ENCODE measurements at regions not wholly inside any gene's neighbourhood (a gene's known extent, or its start where the extent isn't known, plus 50 kb on each side); places are given as distances from the start of the nearest gene placed in this dataset.
"Not testable (repeated sequence)": the region's sequence is repeated elsewhere in the genome, so short reads cannot be mapped to it uniquely, and the experiment has no call there.

- H3K27me3 ChIP-seq (replicated peaks; ENCODE audit: insufficient read depth, low read length) = no peaks in the 10 kb centered on the region
- H3K4me1 ChIP-seq (ENCODE audit: low read length) = peaks cover 26% of the 10 kb centered on the region
- TF ChIP-seq EZH2phosphoT487 (IDR thresholded peaks at IDR 0.05; ENCODE audit: low read length) (no peak), CTCF (IDR thresholded peaks at IDR 0.05; ENCODE audit: low read length) (no peak), EZH2 (optimal IDR thresholded peaks at IDR 0.05; ENCODE audit: low read depth, low read length) (no peak)
- H3F3A ChIP-seq (ENCODE audit: insufficient read depth, low read length) = peaks cover 19% of the 10 kb centered on the region
- DNase-seq = peak; percentile 59
- H3K4me3 ChIP-seq (ENCODE audit: low read length) = peak overlapping the region; percentile 47
- no peaks in the 10 kb centered on the region for H3K9me3 ChIP-seq (replicated peaks; ENCODE audit: insufficient read depth, low read length)
- no peaks in the 10 kb centered on the region for H4K20me1 ChIP-seq (ENCODE audit: insufficient read depth, low read length)
- peak overlapping the region; percentile 55; the same call in 1 of the 2 replicates for H2AFZ ChIP-seq (ENCODE audit: low read length)
- no peaks in the 10 kb centered on the region for H3K36me3 ChIP-seq (replicated peaks; ENCODE audit: insufficient read depth, low read length)
- H3K27ac ChIP-seq (ENCODE audit: low read length) = peak overlapping the region; percentile 77
- H3K79me2 ChIP-seq (ENCODE audit: low read length) = no peaks in the 10 kb centered on the region
- peak overlapping the region; percentile 25; the same call in 1 of the 2 replicates for H3K9ac ChIP-seq (ENCODE audit: low read length)
- H3K9me2 ChIP-seq (replicated peaks; ENCODE audit: insufficient read depth, low read length) = no peaks in the 10 kb centered on the region
- peak overlapping the region; percentile 80 for H3K4me2 ChIP-seq (ENCODE audit: low read depth, low read length)
Measured at GRCh38 chr10:26372513-26373354, 65.4 kb upstream of the APBB1IP start.

GRCh38 chr10:26374426-26374825, 63.7 kb upstream of the APBB1IP start:
- no peak for DNase-seq
- H3K4me2 ChIP-seq (ENCODE audit: low read depth, low read length) = no peak overlapping the region
- TF ChIP-seq EZH2phosphoT487 (IDR thresholded peaks at IDR 0.05; ENCODE audit: low read length) = no peak
- no peak for TF ChIP-seq EZH2 (optimal IDR thresholded peaks at IDR 0.05; ENCODE audit: low read depth, low read length)
- TF ChIP-seq CTCF (IDR thresholded peaks at IDR 0.05; ENCODE audit: low read length) = no peak
- H3K9me3 ChIP-seq (replicated peaks; ENCODE audit: insufficient read depth, low read length) = no peaks in the 10 kb centered on the region
- no peaks in the 10 kb centered on the region for H4K20me1 ChIP-seq (ENCODE audit: insufficient read depth, low read length)
- H3K79me2 ChIP-seq (ENCODE audit: low read length) = no peaks in the 10 kb centered on the region
- H3K4me3 ChIP-seq (ENCODE audit: low read length) = no peak overlapping the region
- H3K27me3 ChIP-seq (replicated peaks; ENCODE audit: insufficient read depth, low read length) = no peaks in the 10 kb centered on the region
- peaks cover 26% of the 10 kb centered on the region for H3K4me1 ChIP-seq (ENCODE audit: low read length)
- no peak overlapping the region for H2AFZ ChIP-seq (ENCODE audit: low read length)
- no peaks in the 10 kb centered on the region for H3K36me3 ChIP-seq (replicated peaks; ENCODE audit: insufficient read depth, low read length)
- peaks cover 16% of the 10 kb centered on the region for H3F3A ChIP-seq (ENCODE audit: insufficient read depth, low read length)
- H3K9ac ChIP-seq (ENCODE audit: low read length) = no peak overlapping the region
- H3K9me2 ChIP-seq (replicated peaks; ENCODE audit: insufficient read depth, low read length) = no peaks in the 10 kb centered on the region
- H3K27ac ChIP-seq (ENCODE audit: low read length) = no peak overlapping the region

- not testable (repeated sequence) for H3K9ac ChIP-seq (ENCODE audit: low read length); DNase-seq; H3K4me3 ChIP-seq (ENCODE audit: low read length); H3K9me3 ChIP-seq (replicated peaks; ENCODE audit: insufficient read depth, low read length); H3K27ac ChIP-seq (ENCODE audit: low read length); H3K36me3 ChIP-seq (replicated peaks; ENCODE audit: insufficient read depth, low read length); H3K79me2 ChIP-seq (ENCODE audit: low read length); H2AFZ ChIP-seq (ENCODE audit: low read length); H4K20me1 ChIP-seq (ENCODE audit: insufficient read depth, low read length); H3K9me2 ChIP-seq (replicated peaks; ENCODE audit: insufficient read depth, low read length); H3K4me2 ChIP-seq (ENCODE audit: low read depth, low read length); H3K27me3 ChIP-seq (replicated peaks; ENCODE audit: insufficient read depth, low read length)
- peaks cover 18% of the 10 kb centered on the region for H3K4me1 ChIP-seq (ENCODE audit: low read length)
- H3F3A ChIP-seq (ENCODE audit: insufficient read depth, low read length) = peaks cover 13% of the 10 kb centered on the region
Measured at GRCh38 chr10:26377224-26377810, 60.8 kb upstream of the APBB1IP start.

GRCh38 chr10:26378861-26379294, 59.3 kb upstream of the APBB1IP start:
- Histone ChIP-seq H3K79me2 (ENCODE audit: low read length) (no peaks in the 10 kb centered on the region), H3K9me3 (replicated peaks; ENCODE audit: insufficient read depth, low read length) (no peaks in the 10 kb centered on the region), H2AFZ (ENCODE audit: low read length) (no peak overlapping the region), H3K4me1 (ENCODE audit: low read length) (peaks cover 6% of the 10 kb centered on the region), H3K36me3 (replicated peaks; ENCODE audit: insufficient read depth, low read length) (no peaks in the 10 kb centered on the region), H3K27me3 (replicated peaks; ENCODE audit: insufficient read depth, low read length) (no peaks in the 10 kb centered on the region), H3K27ac (ENCODE audit: low read length) (no peak overlapping the region), H3K4me3 (ENCODE audit: low read length) (no peak overlapping the region), H3K4me2 (ENCODE audit: low read depth, low read length) (no peak overlapping the region), H4K20me1 (ENCODE audit: insufficient read depth, low read length) (no peaks in the 10 kb centered on the region), H3K9me2 (replicated peaks; ENCODE audit: insufficient read depth, low read length) (no peaks in the 10 kb centered on the region), H3K9ac (ENCODE audit: low read length) (no peak overlapping the region), H3F3A (ENCODE audit: insufficient read depth, low read length) (no peaks in the 10 kb centered on the region)
- DNase-seq = no peak
- TF ChIP-seq EZH2phosphoT487 (IDR thresholded peaks at IDR 0.05; ENCODE audit: low read length) (no peak), CTCF (IDR thresholded peaks at IDR 0.05; ENCODE audit: low read length) (no peak), EZH2 (optimal IDR thresholded peaks at IDR 0.05; ENCODE audit: low read depth, low read length) (no peak)

Data from MM.1S (cell line).